ENCODE measurements at regions not wholly inside any gene's neighbourhood (a gene's known extent, or its start where the extent isn't known, plus 50 kb on each side); places are given as distances from the start of the nearest gene placed in this dataset.

- Histone ChIP-seq H3K4me3 (ENCODE audit: low read depth, low read length, poor library complexity, severe bottlenecking) (no peak overlapping the region), H3K4me1 (ENCODE audit: insufficient read depth, low read length, poor library complexity, severe bottlenecking) (no peaks in the 10 kb centered on the region), H3K9me3 (ENCODE audit: low read depth, low read length, poor library complexity, severe bottlenecking) (no peaks in the 10 kb centered on the region), H3K27ac (ENCODE audit: low read depth, low read length, poor library complexity, severe bottlenecking) (no peak overlapping the region), H3K27me3 (replicated peaks; ENCODE audit: insufficient read depth, low read depth, low read length, poor library complexity) (no peaks in the 10 kb centered on the region), H3K36me3 (ENCODE audit: insufficient read depth, low read length, poor library complexity, severe bottlenecking) (no peaks in the 10 kb centered on the region)
- intact Hi-C loops (cut with micrococcal nuclease; ENCODE audit: unreplicated experiment): no loop called here
- BruUV-seq (replicated peaks): no TSS peak
- TF ChIP-seq CTCF (conservative IDR thresholded peaks at IDR 0.05; ENCODE audit: low read depth, low read length) (no peak), EZH2 (IDR thresholded peaks at IDR 0.05; ENCODE audit: borderline replicate concordance, low read depth, low read length, poor library complexity, severe bottlenecking) (no peak)
- ChIA-PET CTCF (no interaction called here), POLR2A (ENCODE audit: low non-redundant PET) (no interaction called here)
- no peak for DNase-seq (ENCODE audit: low spot score)
Observed at GRCh38 chr13:68234274-68234673, 1004.1 kb upstream of the PCDH9 start.

- BruUV-seq (replicated peaks): no TSS peak
- no peaks in the 10 kb centered on the region for H3K4me1 ChIP-seq (ENCODE audit: insufficient read depth, low read length, poor library complexity, severe bottlenecking)
- H3K27ac ChIP-seq (ENCODE audit: low read depth, low read length, poor library complexity, severe bottlenecking): no peak overlapping the region
- TF ChIP-seq CTCF (conservative IDR thresholded peaks at IDR 0.05; ENCODE audit: low read depth, low read length): no peak
- no peak for TF ChIP-seq EZH2 (IDR thresholded peaks at IDR 0.05; ENCODE audit: borderline replicate concordance, low read depth, low read length, poor library complexity, severe bottlenecking)
- CTCF ChIA-PET: no interaction called here
- no peak for DNase-seq (ENCODE audit: low spot score)
- no peaks in the 10 kb centered on the region for H3K9me3 ChIP-seq (ENCODE audit: low read depth, low read length, poor library complexity, severe bottlenecking)
- intact Hi-C loops (cut with micrococcal nuclease; ENCODE audit: unreplicated experiment): no loop called here
- no peaks in the 10 kb centered on the region for H3K27me3 ChIP-seq (replicated peaks; ENCODE audit: insufficient read depth, low read depth, low read length, poor library complexity)
- POLR2A ChIA-PET (ENCODE audit: low non-redundant PET): no interaction called here
- no peaks in the 10 kb centered on the region for H3K36me3 ChIP-seq (ENCODE audit: insufficient read depth, low read length, poor library complexity, severe bottlenecking)
- no peak overlapping the region for H3K4me3 ChIP-seq (ENCODE audit: low read depth, low read length, poor library complexity, severe bottlenecking)
Observed at GRCh38 chr13:68232351-68233130, 1002.4 kb upstream of the PCDH9 start.

GRCh38 chr13:68214691-68215415, 984.7 kb upstream of the PCDH9 start:
- Histone ChIP-seq H3K4me1 (ENCODE audit: insufficient read depth, low read length, poor library complexity, severe bottlenecking) (no peaks in the 10 kb centered on the region), H3K4me3 (ENCODE audit: low read depth, low read length, poor library complexity, severe bottlenecking) (no peak overlapping the region), H3K27ac (ENCODE audit: low read depth, low read length, poor library complexity, severe bottlenecking) (no peak overlapping the region), H3K9me3 (ENCODE audit: low read depth, low read length, poor library complexity, severe bottlenecking) (no peaks in the 10 kb centered on the region), H3K36me3 (ENCODE audit: insufficient read depth, low read length, poor library complexity, severe bottlenecking) (no peaks in the 10 kb centered on the region), H3K27me3 (replicated peaks; ENCODE audit: insufficient read depth, low read depth, low read length, poor library complexity) (no peaks in the 10 kb centered on the region)
- intact Hi-C loops (cut with micrococcal nuclease; ENCODE audit: unreplicated experiment): no loop called here
- TF ChIP-seq CTCF (conservative IDR thresholded peaks at IDR 0.05; ENCODE audit: low read depth, low read length) (no peak), EZH2 (IDR thresholded peaks at IDR 0.05; ENCODE audit: borderline replicate concordance, low read depth, low read length, poor library complexity, severe bottlenecking) (no peak)
- no TSS peak for BruUV-seq (replicated peaks)
- no peak for DNase-seq (ENCODE audit: low spot score)
- ChIA-PET POLR2A (ENCODE audit: low non-redundant PET) (no interaction called here), CTCF (no interaction called here)

Measured in A673 (cell line).